ENCODE measurements at regions not wholly inside any gene's neighbourhood (a gene's known extent, or its start where the extent isn't known, plus 50 kb on each side); places are given as distances from the start of the nearest gene placed in this dataset.

GRCh38 chr7:153023194-153023592 is 263.6 kb downstream of the ACTR3B start:
- TF ChIP-seq CTCF (IDR thresholded peaks at IDR 0.05; ENCODE audit: unreplicated experiment), result no peak
- Mint-ChIP-seq H3K4me3 (ENCODE audit: unreplicated experiment) (no peak overlapping the region), H3K9me3 (ENCODE audit: unreplicated experiment) (no peaks in the 10 kb centered on the region), H3K4me1 (ENCODE audit: insufficient read depth, unreplicated experiment) (no peaks in the 10 kb centered on the region), H3K27ac (ENCODE audit: low read depth, unreplicated experiment) (no peak overlapping the region), H3K36me3 (ENCODE audit: insufficient read depth, unreplicated experiment) (no peaks in the 10 kb centered on the region), H3K27me3 (ENCODE audit: insufficient read depth, unreplicated experiment) (no peaks in the 10 kb centered on the region)
- no TSS peak for BruUV-seq (replicated peaks)
- ChIA-PET POLR2A (no interaction called here), CTCF (no interaction called here)
- no peak for DNase-seq (ENCODE audit: unreplicated experiment)
- intact Hi-C loops (cut with micrococcal nuclease), result no loop called here

- intact Hi-C loops (cut with micrococcal nuclease), result no loop called here
- Mint-ChIP-seq H3K36me3 (ENCODE audit: insufficient read depth, unreplicated experiment) (no peaks in the 10 kb centered on the region), H3K27me3 (ENCODE audit: insufficient read depth, unreplicated experiment) (no peaks in the 10 kb centered on the region), H3K9me3 (ENCODE audit: unreplicated experiment) (no peaks in the 10 kb centered on the region), H3K4me3 (ENCODE audit: unreplicated experiment) (no peak overlapping the region), H3K27ac (ENCODE audit: low read depth, unreplicated experiment) (no peak overlapping the region), H3K4me1 (ENCODE audit: insufficient read depth, unreplicated experiment) (peaks cover 10% of the 10 kb centered on the region)
- no TSS peak for BruUV-seq (replicated peaks)
- CTCF ChIA-PET, result no interaction called here
- POLR2A ChIA-PET, result no interaction called here
- TF ChIP-seq CTCF (IDR thresholded peaks at IDR 0.05; ENCODE audit: unreplicated experiment), result no peak
- DNase-seq (ENCODE audit: unreplicated experiment), result no peak
Observed at GRCh38 chr7:153027210-153027609, 267.7 kb downstream of the ACTR3B start.

- DNase-seq (ENCODE audit: unreplicated experiment), result no peak
- BruUV-seq (replicated peaks), result no TSS peak
- POLR2A ChIA-PET, result no interaction called here
- CTCF ChIA-PET, result interaction anchor here (0.6 kb wide), 1 partner anchor 144 kb away, joined by 4 read pairs; no protein-coding TSS in a partner anchor
- H3K36me3 Mint-ChIP-seq (ENCODE audit: insufficient read depth, unreplicated experiment), result no peaks in the 10 kb centered on the region
- no peaks in the 10 kb centered on the region for H3K27me3 Mint-ChIP-seq (ENCODE audit: insufficient read depth, unreplicated experiment)
- H3K27ac Mint-ChIP-seq (ENCODE audit: low read depth, unreplicated experiment), result no peak overlapping the region
- TF ChIP-seq CTCF (IDR thresholded peaks at IDR 0.05; ENCODE audit: unreplicated experiment), result no peak
- H3K9me3 Mint-ChIP-seq (ENCODE audit: unreplicated experiment), result no peaks in the 10 kb centered on the region
- H3K4me3 Mint-ChIP-seq (ENCODE audit: unreplicated experiment), result no peak overlapping the region
- intact Hi-C loops (cut with micrococcal nuclease), result no loop called here
- peaks cover 10% of the 10 kb centered on the region for H3K4me1 Mint-ChIP-seq (ENCODE audit: insufficient read depth, unreplicated experiment)
Observed at GRCh38 chr7:153027904-153028303, 268.4 kb downstream of the ACTR3B start.

GRCh38 chr7:153030976-153031375 is 271.4 kb downstream of the ACTR3B start:
- ChIA-PET CTCF (no interaction called here), POLR2A (interaction anchor here (1.2 kb wide), 1 partner anchor 12 kb away, joined by 3 read pairs; no protein-coding TSS in a partner anchor)
- intact Hi-C loops (cut with micrococcal nuclease), result no loop called here
- H3K27ac Mint-ChIP-seq (ENCODE audit: low read depth, unreplicated experiment), result no peak overlapping the region
- no peak for TF ChIP-seq CTCF (IDR thresholded peaks at IDR 0.05; ENCODE audit: unreplicated experiment)
- H3K9me3 Mint-ChIP-seq (ENCODE audit: unreplicated experiment), result no peaks in the 10 kb centered on the region
- H3K4me1 Mint-ChIP-seq (ENCODE audit: insufficient read depth, unreplicated experiment), result peaks cover 10% of the 10 kb centered on the region
- H3K36me3 Mint-ChIP-seq (ENCODE audit: insufficient read depth, unreplicated experiment), result no peaks in the 10 kb centered on the region
- no peak overlapping the region for H3K4me3 Mint-ChIP-seq (ENCODE audit: unreplicated experiment)
- no peak for DNase-seq (ENCODE audit: unreplicated experiment)
- H3K27me3 Mint-ChIP-seq (ENCODE audit: insufficient read depth, unreplicated experiment), result no peaks in the 10 kb centered on the region
- no TSS peak for BruUV-seq (replicated peaks)
